ENCODE measurements at regions not wholly inside any gene's neighbourhood (a gene's known extent, or its start where the extent isn't known, plus 50 kb on each side); places are given as distances from the start of the nearest gene placed in this dataset.
A peak's percentile ranks its signal among the peaks of the same experiment; 100 is the strongest.
"Not testable (repeated sequence)": the region's sequence is repeated elsewhere in the genome, so short reads cannot be mapped to it uniquely, and the experiment has no call there.

DNA sequence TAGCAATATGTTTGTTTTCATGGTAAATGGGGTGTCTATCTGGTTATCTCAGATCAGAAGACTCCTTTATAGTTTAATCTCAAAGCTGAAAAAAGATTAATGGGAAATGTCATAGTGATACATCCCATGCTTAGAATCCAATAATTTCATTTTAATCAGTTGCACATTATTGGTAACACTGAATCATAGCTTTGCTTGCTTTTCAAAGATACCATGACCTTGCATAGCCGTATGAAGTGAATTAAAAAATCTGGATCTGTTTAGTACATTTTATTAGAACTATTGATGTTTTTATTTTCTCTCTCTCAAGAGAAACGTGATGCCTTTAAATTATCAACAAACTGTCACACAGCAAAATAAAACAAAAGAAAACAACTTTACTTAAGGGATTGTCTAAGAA is 506.7 kb upstream of the SGO1 start:
- Histone ChIP-seq H3K27ac (no peak overlapping the region), H3K4me3 (no peak overlapping the region)

DNA sequence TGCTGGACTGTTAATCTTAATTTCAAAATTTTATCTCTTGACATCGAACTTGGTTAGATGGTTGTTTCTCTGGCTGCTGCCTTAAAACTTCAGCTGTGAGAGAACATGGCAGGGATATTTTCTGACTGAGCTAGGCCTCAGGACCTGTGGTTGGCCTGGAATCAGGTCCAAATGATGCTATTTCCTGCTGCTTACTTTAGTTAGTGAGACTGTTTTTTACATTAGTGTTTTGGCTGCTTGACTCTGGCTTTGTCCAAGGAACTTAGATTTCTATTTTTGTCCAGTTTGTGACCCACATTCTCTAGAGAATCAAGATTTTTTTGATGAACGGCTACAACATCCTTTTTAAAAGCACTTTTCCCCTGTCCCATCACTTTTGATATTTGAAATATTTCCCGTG is 497.9 kb upstream of the SGO1 start:
- H3K27ac ChIP-seq, result peak overlapping the region in 1 of 21 experiments; percentile 18
- H3K4me3 ChIP-seq, result no peak overlapping the region

DNA sequence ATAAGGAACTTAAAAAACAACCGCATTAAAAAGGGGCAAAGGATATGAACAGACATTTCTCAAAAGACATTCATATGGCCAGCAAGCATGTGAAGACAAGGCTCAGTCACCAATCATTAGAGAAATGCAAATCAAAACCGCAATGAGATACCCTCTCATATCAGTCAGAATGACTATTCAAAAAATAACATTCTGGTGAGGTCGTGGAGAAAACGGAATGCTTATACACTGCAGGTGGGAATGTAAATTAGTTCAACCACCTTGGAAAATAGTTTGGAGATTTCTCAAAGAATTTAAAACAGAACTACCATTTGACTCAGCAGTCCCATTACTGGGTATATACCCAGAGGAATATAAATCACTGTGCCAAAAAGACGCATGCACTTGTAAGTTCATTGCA is 496.6 kb upstream of the SGO1 start:
- Histone ChIP-seq H3K27ac (no peak overlapping the region), H3K4me3 (no peak overlapping the region)

- H3K27ac ChIP-seq, result no peak overlapping the region
Measured at GRCh38 chr3:20680990-20681628, 495.1 kb upstream of the SGO1 start.

DNA sequence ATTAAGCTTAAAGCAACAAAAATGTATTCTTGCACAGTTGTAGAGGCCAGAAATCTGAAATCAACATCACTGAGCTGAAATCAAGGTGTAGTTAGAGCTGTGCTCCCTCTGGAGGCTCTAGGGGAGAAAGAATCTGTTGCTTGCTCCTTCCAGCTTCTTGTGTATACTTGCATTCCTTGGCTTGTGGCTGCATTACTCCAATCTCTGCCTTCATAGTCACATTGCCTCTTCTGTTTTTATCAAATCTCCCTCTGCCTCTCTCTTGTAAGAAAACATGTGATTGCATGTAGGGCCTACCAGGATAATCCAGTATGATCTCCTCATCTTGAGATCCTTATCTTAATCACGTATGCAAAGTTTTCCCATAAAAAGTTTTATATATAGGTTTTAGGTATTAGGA is 487.9 kb upstream of the SGO1 start:
- no peak overlapping the region for H3K27ac ChIP-seq
- no peak overlapping the region for H3K4me3 ChIP-seq

More at GRCh38 chr3:20680990-20681628, 495.1 kb upstream of the SGO1 start:
- H3K4me3 ChIP-seq, result no peak overlapping the region

GRCh38 chr3:20669675-20670074 is 483.7 kb upstream of the SGO1 start:
- H3K4me3 ChIP-seq, result no peak overlapping the region

GRCh38 chr3:20669184-20669583 is 483.2 kb upstream of the SGO1 start:
- Histone ChIP-seq H3K4me3 (no peak overlapping the region), H3K27ac (no peak overlapping the region)

More at GRCh38 chr3:20669675-20670074, 483.7 kb upstream of the SGO1 start:
- no peak overlapping the region for H3K27ac ChIP-seq

GRCh38 chr3:20668411-20668810 is 482.4 kb upstream of the SGO1 start:
- H3K27ac ChIP-seq, result no peak overlapping the region
- H3K4me3 ChIP-seq, result no peak overlapping the region

- H3K27ac ChIP-seq, result no peak overlapping the region
- no peak overlapping the region for H3K4me3 ChIP-seq
Measured at GRCh38 chr3:20666091-20666490, 480.1 kb upstream of the SGO1 start.

- H3K4me3 ChIP-seq, result no peak overlapping the region
- no peak overlapping the region for H3K27ac ChIP-seq
Measured at GRCh38 chr3:20658491-20658890, 472.5 kb upstream of the SGO1 start.

DNA sequence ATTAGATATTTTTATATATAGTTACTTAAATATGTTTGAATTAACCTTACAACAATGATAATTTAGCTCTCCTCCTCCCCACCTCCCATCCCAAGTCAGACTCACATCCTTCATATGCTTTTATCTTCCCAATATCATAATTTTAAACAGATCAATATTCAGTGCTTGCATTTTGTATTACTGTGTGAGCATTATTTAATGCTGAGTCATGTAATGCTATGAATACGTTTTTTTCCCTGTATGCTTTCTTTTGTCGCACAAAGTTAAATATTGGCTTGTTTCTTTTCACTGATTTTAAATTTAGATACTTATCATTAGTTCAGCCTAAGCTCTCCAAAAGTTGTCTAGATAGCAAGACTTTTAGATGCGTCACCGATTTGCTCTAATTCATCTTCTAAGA is 471.6 kb upstream of the SGO1 start:
- H3K4me3 ChIP-seq, result no peak overlapping the region

DNA sequence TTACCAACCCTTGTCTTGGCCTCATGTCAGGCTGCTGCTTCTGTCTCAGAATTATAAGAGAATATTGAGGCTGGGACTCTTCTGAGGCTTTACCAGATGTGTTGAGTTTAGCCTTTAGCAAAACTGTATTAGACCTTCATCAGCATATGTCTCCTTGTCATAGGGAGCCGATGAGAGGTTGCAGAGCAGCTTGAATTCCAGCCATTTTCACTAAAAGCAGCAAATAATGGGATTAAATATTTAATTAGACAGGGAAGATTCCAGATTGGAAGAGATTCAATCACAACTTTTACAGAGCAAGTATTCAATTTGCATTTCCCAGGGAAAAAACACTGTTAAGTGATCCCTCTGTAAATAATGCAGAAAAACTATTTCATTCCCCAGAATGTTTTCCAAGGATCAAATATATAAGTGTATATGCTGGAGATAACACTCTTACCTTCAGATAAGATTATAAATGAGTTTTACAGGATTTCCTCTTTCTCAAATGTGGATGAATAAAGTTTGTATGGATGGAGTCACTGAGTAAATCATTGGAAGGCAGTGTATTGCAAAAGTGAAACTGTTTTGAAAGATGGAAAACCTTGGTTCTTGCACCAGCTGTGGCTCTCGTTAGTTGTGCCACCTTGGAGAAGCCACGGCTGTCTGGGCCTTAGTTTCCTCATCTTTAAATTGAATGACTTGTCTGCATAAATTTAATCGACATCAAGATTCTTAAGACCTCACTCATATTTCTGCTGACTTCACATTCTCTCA is 466.4 kb upstream of the SGO1 start:
- H3K27ac ChIP-seq, result no peak overlapping the region
- H3K4me3 ChIP-seq, result no peak overlapping the region

More for the DNA sequence above, 471.6 kb upstream of the SGO1 start:
- H3K27ac ChIP-seq, result no peak overlapping the region

- no peak overlapping the region for H3K4me3 ChIP-seq
- H3K27ac ChIP-seq, result peak overlapping the region in 1 of 21 experiments; percentile 20
Measured at GRCh38 chr3:20648921-20649381, 462.9 kb upstream of the SGO1 start.

- H3K4me3 ChIP-seq, result no peak overlapping the region
Measured at GRCh38 chr3:20648294-20648693, 462.3 kb upstream of the SGO1 start.

GRCh38 chr3:20646425-20646824 is 460.4 kb upstream of the SGO1 start:
- no peak overlapping the region for H3K27ac ChIP-seq
- H3K4me3 ChIP-seq, result no peak overlapping the region

More at GRCh38 chr3:20648294-20648693, 462.3 kb upstream of the SGO1 start:
- peak overlapping the region in 1 of 21 experiments; percentile 20 for H3K27ac ChIP-seq

DNA sequence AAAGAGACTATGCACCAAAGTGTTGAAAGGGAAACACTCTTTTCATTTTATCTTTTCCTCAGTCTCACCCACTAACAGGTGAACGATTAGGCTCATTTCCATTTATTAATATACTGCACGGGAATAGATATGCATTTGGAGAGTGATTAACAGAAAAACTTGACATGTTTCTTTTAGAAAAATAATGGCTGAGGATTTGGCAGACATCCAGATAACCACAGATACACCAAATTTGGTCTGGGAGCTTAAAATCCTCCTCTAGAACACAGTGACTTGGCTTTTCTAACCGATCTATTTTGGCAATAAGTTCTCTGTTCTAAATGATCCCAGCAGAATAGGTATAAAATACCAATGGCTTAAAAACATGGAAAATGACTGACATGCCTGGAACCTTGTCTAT is 459.3 kb upstream of the SGO1 start:
- Histone ChIP-seq H3K27ac (no peak overlapping the region), H3K4me3 (no peak overlapping the region)

- Histone ChIP-seq H3K4me3 (no peak overlapping the region), H3K27ac (no peak overlapping the region)
Measured at GRCh38 chr3:20637729-20638128, 451.7 kb upstream of the SGO1 start.

DNA sequence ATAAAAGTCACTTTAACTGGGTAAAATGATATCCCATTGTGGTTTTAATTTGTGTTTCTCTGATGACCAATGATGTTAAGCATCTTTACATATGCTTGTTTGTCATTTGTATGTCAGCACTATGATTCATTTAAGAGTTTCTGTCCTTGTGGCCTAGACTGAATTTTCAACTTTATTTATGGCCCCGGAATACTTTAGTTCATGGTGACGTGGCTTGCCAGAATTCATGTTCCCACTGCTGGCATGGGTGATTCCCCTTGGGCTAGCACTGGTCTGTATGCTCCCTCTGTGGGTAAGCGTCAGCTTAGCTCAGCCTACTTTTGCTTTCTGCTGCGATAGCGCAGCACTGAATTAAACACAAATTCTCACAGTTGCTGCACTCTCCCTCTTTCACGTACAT is 436.3 kb upstream of the SGO1 start:
- H3K4me3 ChIP-seq, result no peak overlapping the region
- H3K27ac ChIP-seq, result no peak overlapping the region

DNA sequence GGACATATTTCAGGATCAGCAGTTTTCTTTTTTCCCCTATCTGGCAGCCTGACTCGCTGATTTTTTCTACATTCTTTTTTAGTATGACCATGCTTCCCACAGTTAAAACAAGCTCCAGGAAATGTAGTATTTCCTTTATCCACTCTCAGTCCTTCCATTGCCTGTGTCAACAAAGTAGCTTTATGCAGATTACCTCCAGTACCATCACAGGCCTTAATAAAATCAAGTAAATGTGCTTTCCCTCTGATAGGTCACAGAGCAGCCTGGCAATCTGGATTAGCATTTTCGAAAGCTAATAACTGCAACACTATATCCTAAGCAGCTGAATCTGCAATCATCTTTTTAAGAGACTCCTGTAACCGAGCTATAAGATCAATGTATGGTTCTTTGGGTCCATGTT is 432.6 kb upstream of the SGO1 start:
- H3K4me3 ChIP-seq, H3K27ac ChIP-seq: not testable (repeated sequence)

DNA sequence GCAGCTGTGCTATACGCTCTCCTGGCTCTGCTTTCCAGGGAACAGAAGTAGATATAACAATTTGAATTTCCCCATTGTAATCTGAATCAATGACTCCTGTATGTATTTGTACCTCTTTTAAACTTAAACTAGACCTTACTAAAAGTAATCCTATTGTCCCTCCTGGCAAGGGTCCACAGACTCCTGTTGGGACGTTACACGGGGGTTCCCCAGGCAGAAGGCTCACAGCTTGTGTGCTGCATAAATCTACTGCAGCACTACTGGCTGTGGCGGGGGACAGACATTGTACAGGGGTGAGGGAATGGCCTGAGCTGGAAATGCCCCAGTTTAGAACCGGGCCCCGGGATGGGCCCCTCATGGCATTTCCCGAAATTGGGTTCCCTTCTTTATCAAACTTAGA is 432.2 kb upstream of the SGO1 start:
- H3K4me3 ChIP-seq, H3K27ac ChIP-seq: not testable (repeated sequence)

DNA sequence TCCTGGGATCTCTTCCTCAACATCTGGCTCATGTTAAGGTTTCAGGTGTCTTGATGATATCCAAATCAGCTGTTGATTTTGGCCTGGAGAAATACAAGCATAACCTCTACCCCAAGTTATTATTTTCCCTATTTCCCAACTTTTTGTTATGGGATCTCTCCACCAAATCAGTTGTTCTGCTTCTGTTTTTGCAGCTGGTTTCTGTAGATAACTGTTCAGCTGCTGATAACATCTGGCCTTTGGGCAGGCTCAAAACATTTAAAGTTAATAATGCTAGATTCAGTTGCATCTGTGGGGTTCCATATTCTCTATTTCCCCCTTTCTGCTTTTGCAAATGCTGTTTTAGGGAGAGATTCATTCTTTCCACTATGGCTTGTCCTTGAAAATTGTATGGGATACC is 430.0 kb upstream of the SGO1 start:
- H3K4me3 ChIP-seq, H3K27ac ChIP-seq: not testable (repeated sequence)

All from skin epidermis (tissue), 12 donors.